GM12878 (cell line): ENCODE measurements at regions not wholly inside any gene's neighbourhood (a gene's known extent, or its start where the extent isn't known, plus 50 kb on each side); places are given as distances from the start of the nearest gene placed in this dataset.

ENCODE experiments used
- ATAC-seq: fragments of 200-7000 bp; cut with Tn5 transposase; 3 replicates; pipeline ENCODE4 v1.9.1; 2020; ENCODE audit warnings: mild to moderate bottlenecking, moderate library complexity
- BruUV-seq: library from RNA; stranded (reverse); fragments of 400-500 nt; replicated peaks from 2 replicates; lab custom pipeline; 2021; lab: Mats Ljungman, UMichigan
- CTCF ChIA-PET: fragments of 300-600 bp; sonication (Branson Sonifier 250); formaldehyde crosslinking; extraction: SDS; loops from one replicate; lab custom pipeline; 2021; ENCODE audit warnings: inconsistent platforms; lab: Yijun Ruan, JAX
- POLR2A ChIA-PET: fragments of 350-600 bp; formaldehyde crosslinking; extraction: SDS; loops from one replicate; lab custom pipeline; 2021; ENCODE audit warnings: inconsistent platforms; lab: Charles Lee
- RAD21 ChIA-PET: fragments of 300-600 bp; sonication (Branson Sonifier 250); formaldehyde crosslinking; loops from one replicate; lab custom pipeline; 2023; ENCODE audit warnings: antibody characterized with exemption; ENCODE audit not compliant: unreplicated experiment; lab: Charles Lee
- SMC1A ChIA-PET: fragments of 300-600 bp; sonication (Branson Sonifier 250); formaldehyde crosslinking; loops from one replicate; lab custom pipeline; 2023; ENCODE audit not compliant: unreplicated experiment, uncharacterized antibody; lab: Charles Lee
- DNase-seq: peaks from one replicate; pipeline ENCODE4 v3.0.0-alpha.2; 2011; ENCODE audit warnings: low read depth, low spot score
- FAIRE-seq: peaks from 3 replicates; lab custom pipeline; 2011; peaks lifted over from hg19 to GRCh38; lab: Jason Lieb, UNC
- H2AFZ ChIP-seq: 2 replicates; pipeline ENCODE4 v1.6.0; 2011; ENCODE audit warnings: low read depth, low read length, control low read depth; ENCODE audit not compliant: control insufficient read depth
- H3K27ac ChIP-seq: 2 replicates; pipeline ENCODE4 v1.5.1; 2011; ENCODE audit warnings: control low read depth; ENCODE audit not compliant: control insufficient read depth, insufficient read depth
- H3K27me3 ChIP-seq, 2 experiments: replicated peaks in 1 of 2; 2 replicates each; pipeline versions ENCODE4 v1.6.0 to v1.6.1; 2011; ENCODE audit warnings: low read length in 1 of 2; ENCODE audit not compliant: control insufficient read depth in 2 of 2, insufficient read depth in 2 of 2
- H3K36me3 ChIP-seq, 2 experiments: 2 replicates each; pipeline ENCODE4 v1.5.1; 2011; ENCODE audit warnings: low read length in 1 of 2; ENCODE audit not compliant: control insufficient read depth in 2 of 2, insufficient read depth in 2 of 2
- H3K4me1 ChIP-seq: 2 replicates; pipeline ENCODE4 v1.6.1; 2011; ENCODE audit warnings: mild to moderate bottlenecking, low read length, moderate library complexity, mixed read lengths; ENCODE audit not compliant: control insufficient read depth, insufficient read depth
- H3K4me2 ChIP-seq: 2 replicates; pipeline ENCODE4 v1.6.0; 2011; ENCODE audit warnings: control low read depth; ENCODE audit not compliant: control insufficient read depth, insufficient read depth
- H3K4me3 ChIP-seq: fragments of 200-600 bp; sonication (generic); 2 replicates; pipeline ENCODE4 v1.5.1; 2016
- H3K79me2 ChIP-seq: 2 replicates; pipeline ENCODE4 v1.6.0; 2011; ENCODE audit warnings: low read length; ENCODE audit not compliant: control insufficient read depth, insufficient read depth
- H3K9ac ChIP-seq: 2 replicates; pipeline ENCODE4 v1.8.0; 2011; ENCODE audit warnings: low read length, control low read depth, mixed read lengths; ENCODE audit not compliant: control insufficient read depth, insufficient read depth
- H3K9me3 ChIP-seq: replicated peaks from 3 replicates; pipeline ENCODE4 v1.5.1; 2011; ENCODE audit warnings: mild to moderate bottlenecking, low read length; ENCODE audit not compliant: control insufficient read depth, insufficient read depth
- H4K20me1 ChIP-seq: 2 replicates; pipeline ENCODE4 v1.6.0; 2011; ENCODE audit not compliant: control insufficient read depth, insufficient read depth
- KAT2A ChIP-seq: conservative IDR thresholded peaks from 2 replicates; pipeline ENCODE4 v1.6.1; 2011; ENCODE audit warnings: low read depth, low read length; ENCODE audit not compliant: control insufficient read depth
- KLF5 ChIP-seq: fragments of 450-650 bp; IDR thresholded peaks from 2 replicates; pipeline ENCODE4 v1.6.1; 2014; ENCODE audit warnings: mild to moderate bottlenecking; ENCODE audit not compliant: partially characterized antibody
- NBN ChIP-seq: fragments of 450-650 bp; IDR thresholded peaks from 2 replicates; pipeline ENCODE4 v1.6.1; 2016
- NFXL1 ChIP-seq: fragments of 450-650 bp; IDR thresholded peaks from 2 replicates; pipeline ENCODE4 v1.6.1; 2017; ENCODE audit warnings: antibody characterized with exemption, mild to moderate bottlenecking, borderline replicate concordance
- TBL1XR1 ChIP-seq: IDR thresholded peaks from 2 replicates; pipeline ENCODE4 v1.6.1; 2012; ENCODE audit warnings: low read depth, low read length, improper control_type of control experiment
- ZZZ3 ChIP-seq: IDR thresholded peaks from 2 replicates; pipeline ENCODE4 v1.6.1; 2011; ENCODE audit warnings: low read depth; ENCODE audit not compliant: control insufficient read depth, insufficient read length
- WGBS: methylation state at CpG from one replicate; pipeline ENCODE4 v1.1.6; 2016; ENCODE audit warnings: low lambda C conversion rate; ENCODE audit not compliant: insufficient replicate concordance, insufficient coverage; ENCODE audit errors: missing lambda C conversion rate; 5-methylcytosine and 5-hydroxymethylcytosine counted together
- in situ Hi-C: fragments of 300-500 bp; cut with MboI; formaldehyde crosslinking; loops from 9 replicates; pipeline ENCODE4 v1.14.3; 2018; ENCODE audit warnings: mixed read lengths
- intact Hi-C: fragments of 100-400 bp; cut with micrococcal nuclease; formaldehyde crosslinking; loops from one replicate; pipeline ENCODE4 v1.14.2; 2022; ENCODE audit not compliant: unreplicated experiment
- TF ChIP-seq, protein P1 (sequence below): fragments of 450-650 bp; IDR thresholded peaks from 2 replicates; pipeline ENCODE4 v1.6.1; 2017; ENCODE audit warnings: mild to moderate bottlenecking, moderate library complexity
- TF ChIP-seq, protein P2 (sequence below): IDR thresholded peaks from 2 replicates; pipeline ENCODE4 v1.6.1; 2012; ENCODE audit warnings: low read length, inconsistent platforms
- TF ChIP-seq, protein P3 (sequence below): fragments of 450-650 bp; conservative IDR thresholded peaks from 2 replicates; pipeline ENCODE4 v1.6.1; 2017; ENCODE audit warnings: mild to moderate bottlenecking, moderate library complexity

DNA sequence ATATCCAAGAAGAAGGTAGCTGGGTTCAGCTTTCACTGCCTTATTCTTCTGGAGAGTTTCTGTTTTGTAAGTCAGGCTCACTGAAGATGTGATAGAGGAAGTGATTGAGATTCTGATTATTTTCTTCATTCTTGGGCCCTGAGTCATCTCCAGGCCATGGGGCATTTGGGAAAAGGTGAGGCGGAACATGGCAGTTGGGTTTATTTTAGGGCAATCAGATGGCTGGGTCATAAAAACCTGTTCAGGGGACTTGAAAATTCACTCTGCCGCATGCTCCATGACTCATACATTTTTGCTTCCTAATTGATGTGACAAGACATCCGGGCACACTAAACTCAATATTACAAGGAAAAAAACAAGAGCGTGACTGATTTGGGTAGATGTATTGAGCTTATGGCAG, 265.7 kb upstream of the KLF4 start:
- no peak for FAIRE-seq
- no peaks in the 10 kb centered on the region for H3K79me2 ChIP-seq
- ChIA-PET SMC1A (interaction anchor here (0.6 to 2.0 kb wide), 5 partner anchors 9 to 119 kb away, joined by 3 to 5 read pairs (median 3); no protein-coding TSS in a partner anchor), RAD21 (interaction anchor here (1.0 to 1.4 kb wide), 2 partner anchors 11 to 121 kb away, joined by 4 to 5 read pairs; no protein-coding TSS in a partner anchor), CTCF (interaction anchor here (1.3 kb wide), 1 partner anchor 10 kb away, joined by 3 read pairs; no protein-coding TSS in a partner anchor), POLR2A (interaction anchor here (1.3 kb wide), 1 partner anchor 13 kb away, joined by 3 read pairs; no protein-coding TSS in a partner anchor)
- H2AFZ ChIP-seq: no peak overlapping the region
- in situ Hi-C loops: no loop called here
- BruUV-seq: no TSS peak
- H3K9ac ChIP-seq: no peak overlapping the region
- H3K4me3 ChIP-seq: no peak overlapping the region
- no peaks in the 10 kb centered on the region for H3K36me3 ChIP-seq
- TF ChIP-seq KLF5: no peak
- TF ChIP-seq, protein P1, sequence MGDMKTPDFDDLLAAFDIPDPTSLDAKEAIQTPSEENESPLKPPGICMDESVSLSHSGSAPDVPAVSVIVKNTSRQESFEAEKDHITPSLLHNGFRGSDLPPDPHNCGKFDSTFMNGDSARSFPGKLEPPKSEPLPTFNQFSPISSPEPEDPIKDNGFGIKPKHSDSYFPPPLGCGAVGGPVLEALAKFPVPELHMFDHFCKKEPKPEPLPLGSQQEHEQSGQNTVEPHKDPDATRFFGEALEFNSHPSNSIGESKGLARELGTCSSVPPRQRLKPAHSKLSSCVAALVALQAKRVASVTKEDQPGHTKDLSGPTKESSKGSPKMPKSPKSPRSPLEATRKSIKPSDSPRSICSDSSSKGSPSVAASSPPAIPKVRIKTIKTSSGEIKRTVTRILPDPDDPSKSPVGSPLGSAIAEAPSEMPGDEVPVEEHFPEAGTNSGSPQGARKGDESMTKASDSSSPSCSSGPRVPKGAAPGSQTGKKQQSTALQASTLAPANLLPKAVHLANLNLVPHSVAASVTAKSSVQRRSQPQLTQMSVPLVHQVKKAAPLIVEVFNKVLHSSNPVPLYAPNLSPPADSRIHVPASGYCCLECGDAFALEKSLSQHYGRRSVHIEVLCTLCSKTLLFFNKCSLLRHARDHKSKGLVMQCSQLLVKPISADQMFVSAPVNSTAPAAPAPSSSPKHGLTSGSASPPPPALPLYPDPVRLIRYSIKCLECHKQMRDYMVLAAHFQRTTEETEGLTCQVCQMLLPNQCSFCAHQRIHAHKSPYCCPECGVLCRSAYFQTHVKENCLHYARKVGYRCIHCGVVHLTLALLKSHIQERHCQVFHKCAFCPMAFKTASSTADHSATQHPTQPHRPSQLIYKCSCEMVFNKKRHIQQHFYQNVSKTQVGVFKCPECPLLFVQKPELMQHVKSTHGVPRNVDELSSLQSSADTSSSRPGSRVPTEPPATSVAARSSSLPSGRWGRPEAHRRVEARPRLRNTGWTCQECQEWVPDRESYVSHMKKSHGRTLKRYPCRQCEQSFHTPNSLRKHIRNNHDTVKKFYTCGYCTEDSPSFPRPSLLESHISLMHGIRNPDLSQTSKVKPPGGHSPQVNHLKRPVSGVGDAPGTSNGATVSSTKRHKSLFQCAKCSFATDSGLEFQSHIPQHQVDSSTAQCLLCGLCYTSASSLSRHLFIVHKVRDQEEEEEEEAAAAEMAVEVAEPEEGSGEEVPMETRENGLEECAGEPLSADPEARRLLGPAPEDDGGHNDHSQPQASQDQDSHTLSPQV: no peak
- no peak for TF ChIP-seq TBL1XR1
- no peak for TF ChIP-seq ZZZ3
- no peak for TF ChIP-seq NFXL1
- TF ChIP-seq, protein P2, sequence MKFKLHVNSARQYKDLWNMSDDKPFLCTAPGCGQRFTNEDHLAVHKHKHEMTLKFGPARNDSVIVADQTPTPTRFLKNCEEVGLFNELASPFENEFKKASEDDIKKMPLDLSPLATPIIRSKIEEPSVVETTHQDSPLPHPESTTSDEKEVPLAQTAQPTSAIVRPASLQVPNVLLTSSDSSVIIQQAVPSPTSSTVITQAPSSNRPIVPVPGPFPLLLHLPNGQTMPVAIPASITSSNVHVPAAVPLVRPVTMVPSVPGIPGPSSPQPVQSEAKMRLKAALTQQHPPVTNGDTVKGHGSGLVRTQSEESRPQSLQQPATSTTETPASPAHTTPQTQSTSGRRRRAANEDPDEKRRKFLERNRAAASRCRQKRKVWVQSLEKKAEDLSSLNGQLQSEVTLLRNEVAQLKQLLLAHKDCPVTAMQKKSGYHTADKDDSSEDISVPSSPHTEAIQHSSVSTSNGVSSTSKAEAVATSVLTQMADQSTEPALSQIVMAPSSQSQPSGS: no peak
- no peak for TF ChIP-seq KAT2A
- no peak for TF ChIP-seq NBN
- TF ChIP-seq, protein P3, sequence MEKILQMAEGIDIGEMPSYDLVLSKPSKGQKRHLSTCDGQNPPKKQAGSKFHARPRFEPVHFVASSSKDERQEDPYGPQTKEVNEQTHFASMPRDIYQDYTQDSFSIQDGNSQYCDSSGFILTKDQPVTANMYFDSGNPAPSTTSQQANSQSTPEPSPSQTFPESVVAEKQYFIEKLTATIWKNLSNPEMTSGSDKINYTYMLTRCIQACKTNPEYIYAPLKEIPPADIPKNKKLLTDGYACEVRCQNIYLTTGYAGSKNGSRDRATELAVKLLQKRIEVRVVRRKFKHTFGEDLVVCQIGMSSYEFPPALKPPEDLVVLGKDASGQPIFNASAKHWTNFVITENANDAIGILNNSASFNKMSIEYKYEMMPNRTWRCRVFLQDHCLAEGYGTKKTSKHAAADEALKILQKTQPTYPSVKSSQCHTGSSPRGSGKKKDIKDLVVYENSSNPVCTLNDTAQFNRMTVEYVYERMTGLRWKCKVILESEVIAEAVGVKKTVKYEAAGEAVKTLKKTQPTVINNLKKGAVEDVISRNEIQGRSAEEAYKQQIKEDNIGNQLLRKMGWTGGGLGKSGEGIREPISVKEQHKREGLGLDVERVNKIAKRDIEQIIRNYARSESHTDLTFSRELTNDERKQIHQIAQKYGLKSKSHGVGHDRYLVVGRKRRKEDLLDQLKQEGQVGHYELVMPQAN: no peak
- H3K9me3 ChIP-seq: no peaks in the 10 kb centered on the region; the same call in 2 of the 3 replicates
- H3K4me1 ChIP-seq: no peaks in the 10 kb centered on the region
- H4K20me1 ChIP-seq: no peaks in the 10 kb centered on the region
- no peak for ATAC-seq
- no peaks in the 10 kb centered on the region for H3K27me3 ChIP-seq
- intact Hi-C loops: no loop called here
- WGBS: 23% methylated on average over 4 of the region's 4 CpGs
- no peak for DNase-seq
- H3K4me2 ChIP-seq: no peak overlapping the region
- H3K27ac ChIP-seq: no peak overlapping the region
